ENCODE measurements at regions not wholly inside any gene's neighbourhood (a gene's known extent, or its start where the extent isn't known, plus 50 kb on each side); places are given as distances from the start of the nearest gene placed in this dataset.

DNA sequence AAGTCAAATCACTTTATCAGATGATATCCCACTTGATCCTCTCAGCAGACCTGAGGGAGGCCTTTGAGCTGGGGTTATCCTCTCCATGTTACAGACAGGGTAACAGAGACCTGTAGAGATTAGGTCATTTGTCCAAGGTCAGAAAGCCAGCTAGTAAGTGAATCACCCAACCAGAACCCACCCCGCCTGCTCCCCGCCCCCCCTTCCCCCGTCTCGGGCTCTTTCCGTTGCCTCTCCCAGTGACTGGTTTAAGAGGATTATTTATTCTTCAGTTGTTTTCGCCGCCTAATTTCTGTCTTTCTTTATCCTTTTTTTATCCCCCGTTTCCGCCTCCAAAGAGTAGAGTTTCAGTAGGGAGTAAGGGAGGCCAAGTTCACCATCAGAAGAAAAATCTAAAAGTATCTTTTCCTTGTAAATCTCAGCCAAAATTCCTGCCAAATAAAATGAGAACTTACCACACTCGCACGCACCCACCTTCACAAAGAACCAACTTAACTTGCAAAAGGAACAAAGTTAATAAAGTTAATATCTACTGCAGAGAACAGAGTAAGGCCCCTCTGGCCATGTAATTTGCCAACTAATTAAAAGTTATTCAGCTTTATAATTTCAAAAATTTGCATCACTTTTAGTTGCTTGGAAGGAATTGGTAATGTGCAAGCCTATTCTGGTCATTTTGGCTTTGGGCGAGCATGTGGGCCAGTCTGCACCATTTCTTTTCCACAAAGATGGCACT lies 76.8 kb upstream of the TRABD2B start:
- 86 to 88% methylated on average over 12 of the region's 12 CpGs for WGBS, 2 donors
- Histone ChIP-seq H3K4me1 (no peaks in the 10 kb centered on the region), H3K4me3 (no peak overlapping the region), H3K9me3 (no peaks in the 10 kb centered on the region), H3K36me3 (ENCODE audit: low read depth, missing control alignments) (no peaks in the 10 kb centered on the region), H3K27ac (no peak overlapping the region), H3K27me3 (no peaks in the 10 kb centered on the region)
- no peak for DNase-seq
- intact Hi-C loops (cut with DNase I; ENCODE audit: low total_unique reads): no loop called here
- TF ChIP-seq, protein P1, sequence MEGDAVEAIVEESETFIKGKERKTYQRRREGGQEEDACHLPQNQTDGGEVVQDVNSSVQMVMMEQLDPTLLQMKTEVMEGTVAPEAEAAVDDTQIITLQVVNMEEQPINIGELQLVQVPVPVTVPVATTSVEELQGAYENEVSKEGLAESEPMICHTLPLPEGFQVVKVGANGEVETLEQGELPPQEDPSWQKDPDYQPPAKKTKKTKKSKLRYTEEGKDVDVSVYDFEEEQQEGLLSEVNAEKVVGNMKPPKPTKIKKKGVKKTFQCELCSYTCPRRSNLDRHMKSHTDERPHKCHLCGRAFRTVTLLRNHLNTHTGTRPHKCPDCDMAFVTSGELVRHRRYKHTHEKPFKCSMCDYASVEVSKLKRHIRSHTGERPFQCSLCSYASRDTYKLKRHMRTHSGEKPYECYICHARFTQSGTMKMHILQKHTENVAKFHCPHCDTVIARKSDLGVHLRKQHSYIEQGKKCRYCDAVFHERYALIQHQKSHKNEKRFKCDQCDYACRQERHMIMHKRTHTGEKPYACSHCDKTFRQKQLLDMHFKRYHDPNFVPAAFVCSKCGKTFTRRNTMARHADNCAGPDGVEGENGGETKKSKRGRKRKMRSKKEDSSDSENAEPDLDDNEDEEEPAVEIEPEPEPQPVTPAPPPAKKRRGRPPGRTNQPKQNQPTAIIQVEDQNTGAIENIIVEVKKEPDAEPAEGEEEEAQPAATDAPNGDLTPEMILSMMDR (IDR thresholded peaks at IDR 0.05): no peak
- TF ChIP-seq POLR2A (IDR thresholded peaks at IDR 0.05): no peak

GRCh38 chr1:48071513-48071912 lies 74.3 kb upstream of the TRABD2B start:
- 88 to 92% methylated on average over 1 of the region's 1 CpG for WGBS, 2 donors
- TF ChIP-seq, protein P1 (IDR thresholded peaks at IDR 0.05): no peak
- TF ChIP-seq POLR2A (IDR thresholded peaks at IDR 0.05): no peak
- no peaks in the 10 kb centered on the region for H3K36me3 ChIP-seq (ENCODE audit: low read depth, missing control alignments)

DNA sequence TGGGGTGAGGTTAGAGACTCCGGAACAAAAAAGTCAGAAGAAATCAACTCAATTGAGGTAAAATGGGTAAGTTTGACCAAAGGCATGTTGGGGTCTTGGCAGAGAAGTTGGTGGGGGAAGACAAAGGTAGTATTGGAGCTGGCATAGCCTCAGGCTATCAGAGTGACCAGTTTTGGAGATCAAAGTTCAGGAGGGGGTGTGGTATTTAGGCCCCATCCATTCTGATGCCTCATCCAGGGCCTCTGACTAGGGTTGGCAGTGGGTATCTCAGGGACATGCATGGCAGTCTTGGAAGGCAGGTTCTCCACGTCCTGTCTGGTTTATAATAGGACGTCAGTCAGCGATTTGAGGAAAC lies 73.2 kb upstream of the TRABD2B start:
- Histone ChIP-seq H3K9me3 (no peaks in the 10 kb centered on the region), H3K4me1 (no peaks in the 10 kb centered on the region), H3K4me3 (no peak overlapping the region), H3K27ac (no peak overlapping the region), H3K36me3 (ENCODE audit: low read depth, missing control alignments) (no peaks in the 10 kb centered on the region), H3K27me3 (no peaks in the 10 kb centered on the region)
- WGBS, 2 donors: 72 to 96% methylated on average over 4 of the region's 4 CpGs
- intact Hi-C loops (cut with DNase I; ENCODE audit: low total_unique reads): no loop called here
- TF ChIP-seq POLR2A (IDR thresholded peaks at IDR 0.05): no peak
- TF ChIP-seq, protein P1 (IDR thresholded peaks at IDR 0.05): no peak
- DNase-seq: no peak

More at GRCh38 chr1:48071513-48071912, 74.3 kb upstream of the TRABD2B start:
- Histone ChIP-seq H3K4me3 (no peak overlapping the region), H3K9me3 (no peaks in the 10 kb centered on the region), H3K27me3 (no peaks in the 10 kb centered on the region), H3K27ac (no peak overlapping the region), H3K4me1 (no peaks in the 10 kb centered on the region)
- intact Hi-C loops (cut with DNase I; ENCODE audit: low total_unique reads): no loop called here
- DNase-seq: no peak

GRCh38 chr1:48069662-48070395 lies 72.6 kb upstream of the TRABD2B start:
- Histone ChIP-seq H3K9me3 (no peaks in the 10 kb centered on the region), H3K4me1 (no peaks in the 10 kb centered on the region), H3K4me3 (no peak overlapping the region), H3K27ac (no peak overlapping the region), H3K27me3 (no peaks in the 10 kb centered on the region), H3K36me3 (ENCODE audit: low read depth, missing control alignments) (no peaks in the 10 kb centered on the region)
- no peak for DNase-seq
- WGBS, 2 donors: 77 to 82% methylated on average over 7 of the region's 7 CpGs
- TF ChIP-seq, protein P1 (IDR thresholded peaks at IDR 0.05): no peak
- no peak for TF ChIP-seq POLR2A (IDR thresholded peaks at IDR 0.05)
- intact Hi-C loops (cut with DNase I; ENCODE audit: low total_unique reads): loop anchor here (10.0 kb wide), 1 partner anchor 335 kb away; no protein-coding TSS in a partner anchor
